HCT116 (cell line): ENCODE measurements at regions not wholly inside any gene's neighbourhood (a gene's known extent, or its start where the extent isn't known, plus 50 kb on each side); places are given as distances from the start of the nearest gene placed in this dataset.

Source experiments
- ATAC-seq: fragments of 200-7000 bp; cut with Tn5 transposase; 2 replicates; pipeline ENCODE4 v1.9.1; 2020; ENCODE audit warnings: mild to moderate bottlenecking, moderate library complexity
- BruUV-seq: library from RNA; stranded (reverse); fragments of 400-500 nt; replicated peaks from 2 replicates; lab custom pipeline; 2021; lab: Mats Ljungman, UMichigan
- CTCF ChIA-PET: fragments of 300-600 bp; sonication (Branson Sonifier 250); formaldehyde crosslinking; loops from one replicate; lab custom pipeline; 2021; ENCODE audit warnings: antibody characterized with exemption; lab: Charles Lee
- POLR2A ChIA-PET: fragments of 300-600, 350-600 bp; sonication (Branson Sonifier 250); formaldehyde crosslinking; loops from one replicate; lab custom pipeline; 2021; ENCODE audit warnings: antibody characterized with exemption; lab: Charles Lee
- RAD21 ChIA-PET, 2 experiments: fragments of 300-600 bp; sonication (Branson Sonifier 250); formaldehyde crosslinking; loops; one replicate each; lab custom pipeline; 2023; ENCODE audit warnings: low total read pairs in 2 of 2; ENCODE audit not compliant: uncharacterized antibody in 2 of 2, unreplicated experiment in 2 of 2, low non-redundant PET in 1 of 2; lab: Charles Lee
- DNase-seq: peaks from one replicate; pipeline ENCODE4 v3.0.0-alpha.2; 2010; ENCODE audit warnings: low read depth, low spot score
- H2AFZ ChIP-seq: fragments of 200-600 bp; shearing (Covaris generic), sonication (generic); 2 replicates; pipeline ENCODE4 v1.6.1; 2017; ENCODE audit warnings: low read depth, mixed run types, mixed read lengths, antibody characterized with exemption, low read length; ENCODE audit not compliant: poor library complexity, severe bottlenecking
- H3K27ac ChIP-seq: 2 replicates; pipeline ENCODE4 v1.5.1; 2012; ENCODE audit warnings: low read depth, low read length
- H3K27me3 ChIP-seq: fragments of 200-600 bp; sonication (generic); 2 replicates; pipeline ENCODE4 v1.6.1; 2016; ENCODE audit warnings: mixed run types, low read length, mixed read lengths; ENCODE audit not compliant: insufficient read depth
- H3K36me3 ChIP-seq, 2 experiments: fragments of 200-500 bp in 1 of 2; fragments of 200-600 bp in 1 of 2; sonication (Bioruptor generic) in 1 of 2; sonication (generic) in 1 of 2; 2 replicates each; pipeline versions ENCODE4 v1.5.1 to v1.6.1; 2014 to 2016; ENCODE audit warnings: low read length in 2 of 2, inconsistent platforms in 1 of 2, mixed read lengths in 1 of 2, mixed run types in 1 of 2; ENCODE audit not compliant: insufficient read depth in 2 of 2, control insufficient read depth in 1 of 2
- H3K4me1 ChIP-seq, 2 experiments: fragments of 200-600 bp in 1 of 2; sonication (generic) in 1 of 2; 2 replicates each; pipeline versions ENCODE4 v1.5.1 to v1.6.1; 2012 to 2017; ENCODE audit warnings: low read length in 2 of 2, inconsistent platforms in 1 of 2, mild to moderate bottlenecking in 1 of 2, mixed read lengths in 1 of 2, mixed run types in 1 of 2, moderate library complexity in 1 of 2; ENCODE audit not compliant: insufficient read depth in 2 of 2, control insufficient read depth in 1 of 2
- H3K4me2 ChIP-seq: fragments of 200-600 bp; sonication (generic); 2 replicates; pipeline ENCODE4 v1.6.1; 2017; ENCODE audit warnings: mixed run types, low read length, mixed read lengths
- H3K4me3 ChIP-seq, 2 experiments: fragments of 200-600 bp in 1 of 2; sonication (generic) in 1 of 2; replicated peaks in 1 of 2; 2 replicates each; pipeline ENCODE4 v1.5.1; 2011 to 2016; ENCODE audit warnings: low read length in 2 of 2, control low read depth in 1 of 2, low read depth in 1 of 2, mild to moderate bottlenecking in 1 of 2, mixed read lengths in 1 of 2, mixed run types in 1 of 2
- H3K79me2 ChIP-seq: fragments of 200-600 bp; sonication (generic); 2 replicates; pipeline ENCODE4 v1.6.1; 2017; ENCODE audit warnings: mild to moderate bottlenecking, mixed run types, low read length, moderate library complexity, mixed read lengths; ENCODE audit not compliant: insufficient read depth
- H3K9ac ChIP-seq: fragments of 200-600 bp; sonication (generic); 2 replicates; pipeline ENCODE4 v1.6.1; 2016; ENCODE audit warnings: low read length, mixed read lengths
- H3K9me2 ChIP-seq: fragments of 200-600 bp; sonication (generic), shearing (Covaris generic); 2 replicates; pipeline ENCODE4 v1.6.1; 2017; ENCODE audit warnings: mixed run types, mild to moderate bottlenecking, moderate library complexity; ENCODE audit not compliant: insufficient read depth
- H3K9me3 ChIP-seq, 2 experiments: fragments of 200-500 bp in 1 of 2; fragments of 200-600 bp in 1 of 2; sonication (Bioruptor generic) in 1 of 2; sonication (generic) in 1 of 2; 2 replicates each; pipeline ENCODE4 v1.6.1; 2014 to 2017; ENCODE audit warnings: low read length in 2 of 2, mixed read lengths in 2 of 2, inconsistent platforms in 1 of 2, low read depth in 1 of 2, mild to moderate bottlenecking in 1 of 2, mixed run types in 1 of 2, moderate library complexity in 1 of 2; ENCODE audit not compliant: control insufficient read depth in 1 of 2, insufficient read depth in 1 of 2
- H4K20me1 ChIP-seq: fragments of 200-600 bp; sonication (generic), shearing (Covaris generic); 2 replicates; pipeline ENCODE4 v1.6.1; 2017; ENCODE audit warnings: mixed run types, mild to moderate bottlenecking, moderate library complexity; ENCODE audit not compliant: insufficient read depth
- CBX3 ChIP-seq: IDR thresholded peaks from 2 replicates; pipeline ENCODE4 v1.6.1; 2012; ENCODE audit warnings: low read depth
- CEBPB ChIP-seq: IDR thresholded peaks from 2 replicates; pipeline ENCODE4 v1.6.1; 2012; ENCODE audit warnings: low read depth
- EZH2 ChIP-seq: fragments of 200-600 bp; sonication (generic); IDR thresholded peaks from 2 replicates; pipeline ENCODE4 v1.6.1; 2017; ENCODE audit warnings: antibody characterized with exemption, mixed run types
- EZH2phosphoT487 ChIP-seq: fragments of 200-600 bp; IDR thresholded peaks from 2 replicates; pipeline ENCODE4 v1.6.1; 2018; ENCODE audit warnings: antibody characterized with exemption, borderline replicate concordance
- FOSL1 ChIP-seq: IDR thresholded peaks from 2 replicates; pipeline ENCODE4 v1.6.1; 2012; ENCODE audit warnings: low read depth
- JUND ChIP-seq: IDR thresholded peaks from 2 replicates; pipeline ENCODE4 v1.6.1; 2012
- TCF7L2 ChIP-seq: IDR thresholded peaks from 2 replicates; pipeline ENCODE4 v1.7.0; 2011; ENCODE audit warnings: borderline replicate concordance, inconsistent platforms; ENCODE audit not compliant: insufficient read depth, insufficient read length; ENCODE audit errors: extremely low read depth
- ZFX ChIP-seq: fragments of 450-650 bp; IDR thresholded peaks from 2 replicates; pipeline ENCODE4 v1.6.1; 2017
- ZNF274 ChIP-seq: fragments of 200-500 bp; sonication (Bioruptor generic); IDR thresholded peaks from 2 replicates; pipeline ENCODE4 v1.6.1; 2014; ENCODE audit warnings: mild to moderate bottlenecking, low read depth, low read length, inconsistent platforms
- intact Hi-C: fragments of 100-400 bp; cut with micrococcal nuclease; formaldehyde crosslinking; loops from 2 replicates; pipeline ENCODE4 v1.10.0; 2022
- TF ChIP-seq, protein P1 (sequence below), 3 experiments: fragments of 200-600 bp in 1 of 3; sonication (generic) in 1 of 3; IDR thresholded peaks in 2 of 3; conservative IDR thresholded peaks in 1 of 3; 2 replicates each; pipeline ENCODE4 v1.5.1; 2012 to 2017; ENCODE audit warnings: low read depth in 2 of 3, low read length in 2 of 3, antibody characterized with exemption in 1 of 3, borderline replicate concordance in 1 of 3, control low read depth in 1 of 3, mild to moderate bottlenecking in 1 of 3, mixed read lengths in 1 of 3, mixed run types in 1 of 3, moderate library complexity in 1 of 3; ENCODE audit not compliant: insufficient read depth in 1 of 3
- TF ChIP-seq, protein P2 (sequence below): IDR thresholded peaks from 2 replicates; pipeline ENCODE4 v1.6.1; 2012

DNA sequence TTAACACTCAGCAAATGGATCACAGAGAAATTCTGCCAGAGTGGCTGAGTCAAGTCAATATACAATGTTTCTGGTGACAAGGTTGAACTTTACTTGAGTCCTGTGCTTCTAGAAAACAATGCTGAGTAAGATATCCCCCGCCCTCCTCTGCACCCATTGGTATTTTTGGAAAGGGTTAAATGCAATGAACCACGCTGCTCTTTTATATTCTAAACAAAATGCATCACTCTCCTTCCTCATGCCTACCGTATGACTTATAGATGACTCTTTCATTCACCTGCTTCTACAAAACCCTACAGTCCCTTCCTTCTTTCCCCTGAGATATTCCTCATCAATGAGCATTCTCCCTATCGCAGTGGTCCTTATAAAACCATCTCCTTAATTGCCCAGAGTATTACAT, 168.8 kb downstream of the TXNL1 start:
- DNase-seq = no peak
- H3K27ac ChIP-seq = no peak overlapping the region
- no peaks in the 10 kb centered on the region for H3K9me2 ChIP-seq
- no TSS peak for BruUV-seq
- TF ChIP-seq, protein P1, sequence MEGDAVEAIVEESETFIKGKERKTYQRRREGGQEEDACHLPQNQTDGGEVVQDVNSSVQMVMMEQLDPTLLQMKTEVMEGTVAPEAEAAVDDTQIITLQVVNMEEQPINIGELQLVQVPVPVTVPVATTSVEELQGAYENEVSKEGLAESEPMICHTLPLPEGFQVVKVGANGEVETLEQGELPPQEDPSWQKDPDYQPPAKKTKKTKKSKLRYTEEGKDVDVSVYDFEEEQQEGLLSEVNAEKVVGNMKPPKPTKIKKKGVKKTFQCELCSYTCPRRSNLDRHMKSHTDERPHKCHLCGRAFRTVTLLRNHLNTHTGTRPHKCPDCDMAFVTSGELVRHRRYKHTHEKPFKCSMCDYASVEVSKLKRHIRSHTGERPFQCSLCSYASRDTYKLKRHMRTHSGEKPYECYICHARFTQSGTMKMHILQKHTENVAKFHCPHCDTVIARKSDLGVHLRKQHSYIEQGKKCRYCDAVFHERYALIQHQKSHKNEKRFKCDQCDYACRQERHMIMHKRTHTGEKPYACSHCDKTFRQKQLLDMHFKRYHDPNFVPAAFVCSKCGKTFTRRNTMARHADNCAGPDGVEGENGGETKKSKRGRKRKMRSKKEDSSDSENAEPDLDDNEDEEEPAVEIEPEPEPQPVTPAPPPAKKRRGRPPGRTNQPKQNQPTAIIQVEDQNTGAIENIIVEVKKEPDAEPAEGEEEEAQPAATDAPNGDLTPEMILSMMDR (IDR thresholded peaks at IDR 0.05 in 2 of 3, conservative IDR thresholded peaks at IDR 0.05 in 1 of 3; ENCODE audit: borderline replicate concordance in 1 of 3, insufficient read depth in 1 of 3, low read depth in 2 of 3, low read length in 2 of 3) = no peak
- TF ChIP-seq CEBPB = no peak
- TF ChIP-seq, protein P2, sequence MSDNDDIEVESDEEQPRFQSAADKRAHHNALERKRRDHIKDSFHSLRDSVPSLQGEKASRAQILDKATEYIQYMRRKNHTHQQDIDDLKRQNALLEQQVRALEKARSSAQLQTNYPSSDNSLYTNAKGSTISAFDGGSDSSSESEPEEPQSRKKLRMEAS = no peak
- TF ChIP-seq FOSL1 = no peak
- TF ChIP-seq TCF7L2 = no peak
- no peak for TF ChIP-seq CBX3
- TF ChIP-seq EZH2phosphoT487 = no peak
- TF ChIP-seq ZFX = no peak
- TF ChIP-seq JUND = no peak
- no peak overlapping the region for H3K4me3 ChIP-seq
- H3K9ac ChIP-seq = no peak overlapping the region
- H3K9me3 ChIP-seq = peaks cover 0 to 5% of the 10 kb centered on the region in 2 experiments; a peak in 1 of 4 replicates
- no peaks in the 10 kb centered on the region for H4K20me1 ChIP-seq
- H3K36me3 ChIP-seq = no peaks in the 10 kb centered on the region
- no peaks in the 10 kb centered on the region for H3K79me2 ChIP-seq
- H3K27me3 ChIP-seq = no peaks in the 10 kb centered on the region
- CTCF ChIA-PET = no interaction called here
- no peak for ATAC-seq
- H3K4me1 ChIP-seq = no peaks in the 10 kb centered on the region
- H2AFZ ChIP-seq = no peak overlapping the region
- H3K4me2 ChIP-seq = no peak overlapping the region
- RAD21 ChIA-PET = no interaction called here
- intact Hi-C loops = no loop called here
- POLR2A ChIA-PET = no interaction called here

DNA sequence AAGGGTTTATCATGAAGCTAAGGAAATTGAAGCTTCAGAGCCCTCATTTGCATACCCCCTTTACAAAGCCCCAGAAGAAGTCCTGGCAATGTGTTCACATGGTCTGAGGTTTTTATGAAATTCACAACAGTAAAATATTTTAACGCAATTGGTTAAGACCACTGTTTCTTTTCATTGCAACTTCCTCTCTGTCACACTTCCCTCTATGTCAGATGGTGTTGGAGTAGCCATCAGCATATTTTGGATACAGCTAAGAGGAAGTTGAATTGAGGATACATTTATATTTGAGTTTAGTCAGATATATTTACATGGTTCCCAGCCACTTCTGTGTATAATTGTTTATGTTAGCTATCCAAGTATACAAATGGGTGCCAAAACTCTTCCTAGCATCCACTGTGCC, 170.0 kb downstream of the TXNL1 start:
- CTCF ChIA-PET = no interaction called here

More for the DNA sequence above, 170.0 kb downstream of the TXNL1 start:
- Histone ChIP-seq H3K9me3 (peaks cover 0 to 5% of the 10 kb centered on the region in 2 experiments; a peak in 1 of 4 replicates), H3K4me3 (no peak overlapping the region), H3K9ac (no peak overlapping the region), H3K9me2 (no peaks in the 10 kb centered on the region), H3K79me2 (no peaks in the 10 kb centered on the region), H2AFZ (no peak overlapping the region), H3K27me3 (no peaks in the 10 kb centered on the region), H3K4me1 (no peaks in the 10 kb centered on the region), H3K4me2 (no peak overlapping the region), H3K27ac (no peak overlapping the region), H4K20me1 (no peaks in the 10 kb centered on the region), H3K36me3 (no peaks in the 10 kb centered on the region)
- no peak for TF ChIP-seq ZNF274
- no peak for TF ChIP-seq CEBPB
- TF ChIP-seq EZH2 = no peak
- TF ChIP-seq, protein P1 (IDR thresholded peaks at IDR 0.05 in 2 of 3, conservative IDR thresholded peaks at IDR 0.05 in 1 of 3; ENCODE audit: borderline replicate concordance in 1 of 3, insufficient read depth in 1 of 3, low read depth in 2 of 3, low read length in 2 of 3) = no peak
- BruUV-seq = no TSS peak
- intact Hi-C loops = no loop called here
- no peak for DNase-seq
- no peak for ATAC-seq
- RAD21 ChIA-PET = no interaction called here
- POLR2A ChIA-PET = no interaction called here
